ENCODE measurements at regions not wholly inside any gene's neighbourhood (a gene's known extent, or its start where the extent isn't known, plus 50 kb on each side); places are given as distances from the start of the nearest gene placed in this dataset.

GRCh38 chr1:115141145-115141454 is 51.8 kb upstream of the TSPAN2 start:
- Histone ChIP-seq H3K4me1 (ENCODE audit: control extremely low read depth in 1 of 4, control insufficient read depth in 4 of 4, insufficient read depth in 4 of 4, low read length in 3 of 4) (peaks cover 0 to 9% (median 2%) of the 10 kb centered on the region in 4 experiments), H3K27ac (ENCODE audit: insufficient read depth in 1 of 2, low read depth in 1 of 2, low read length in 2 of 2, poor library complexity in 1 of 2, severe bottlenecking in 2 of 2) (no peak overlapping the region), H3K27me3 (replicated peaks in 2 of 5; ENCODE audit: control insufficient read depth in 4 of 5, insufficient read depth in 5 of 5, low read length in 4 of 5) (no peaks in the 10 kb centered on the region), H3K9me3 (ENCODE audit: control extremely low read depth in 1 of 5, control insufficient read depth in 4 of 5, insufficient read depth in 2 of 5, low read depth in 1 of 5, low read length in 4 of 5) (no peaks in the 10 kb centered on the region), H3K36me3 (ENCODE audit: control insufficient read depth in 4 of 4, insufficient read depth in 4 of 4, low read length in 3 of 4) (no peaks in the 10 kb centered on the region), H3K4me3 (ENCODE audit: control insufficient read depth in 1 of 7, extremely low read depth in 1 of 7, insufficient read depth in 4 of 7, low read depth in 2 of 7, low read length in 6 of 7) (no peak overlapping the region)
- DNase-seq, result no peak
- POLR2A ChIA-PET, result no interaction called here
- CTCF ChIA-PET, result interaction anchor here (0.9 to 8.0 kb wide), 4 partner anchors 15 to 455 kb away, joined by 3 to 150 read pairs (median 4); no protein-coding TSS in a partner anchor

- Histone ChIP-seq H3K27me3 (replicated peaks in 2 of 5; ENCODE audit: control insufficient read depth in 4 of 5, insufficient read depth in 5 of 5, low read length in 4 of 5) (no peaks in the 10 kb centered on the region), H3K4me3 (ENCODE audit: control insufficient read depth in 1 of 7, extremely low read depth in 1 of 7, insufficient read depth in 4 of 7, low read depth in 2 of 7, low read length in 6 of 7) (no peak overlapping the region), H3K36me3 (ENCODE audit: control insufficient read depth in 4 of 4, insufficient read depth in 4 of 4, low read length in 3 of 4) (no peaks in the 10 kb centered on the region), H3K9me3 (ENCODE audit: control extremely low read depth in 1 of 5, control insufficient read depth in 4 of 5, insufficient read depth in 2 of 5, low read depth in 1 of 5, low read length in 4 of 5) (no peaks in the 10 kb centered on the region), H3K27ac (ENCODE audit: insufficient read depth in 1 of 2, low read depth in 1 of 2, low read length in 2 of 2, poor library complexity in 1 of 2, severe bottlenecking in 2 of 2) (no peak overlapping the region), H3K4me1 (ENCODE audit: control extremely low read depth in 1 of 4, control insufficient read depth in 4 of 4, insufficient read depth in 4 of 4, low read length in 3 of 4) (peaks cover 0 to 9% (median 2%) of the 10 kb centered on the region in 4 experiments)
- no peak for DNase-seq
- 100% methylated on average over 2 of the region's 2 CpGs for WGBS (ENCODE audit: insufficient coverage)
- CTCF ChIA-PET, result interaction anchor here (1.0 to 8.0 kb wide), 9 partner anchors 10 to 456 kb away, joined by 3 to 150 read pairs (median 4); no protein-coding TSS in a partner anchor
- POLR2A ChIA-PET, result interaction anchor here (0.6 kb wide), 1 partner anchor 1130 kb away, joined by 3 read pairs; no protein-coding TSS in a partner anchor
These were observed 51.3 kb upstream of the TSPAN2 start for GRCh38 chr1:115140442-115141144.

- peaks cover 0 to 9% (median 2%) of the 10 kb centered on the region in 4 experiments for H3K4me1 ChIP-seq (ENCODE audit: control extremely low read depth in 1 of 4, control insufficient read depth in 4 of 4, insufficient read depth in 4 of 4, low read length in 3 of 4)
- no peak overlapping the region for H3K27ac ChIP-seq (ENCODE audit: insufficient read depth in 1 of 2, low read depth in 1 of 2, low read length in 2 of 2, poor library complexity in 1 of 2, severe bottlenecking in 2 of 2)
- CTCF ChIA-PET, result interaction anchor here (0.6 to 8.0 kb wide), 18 partner anchors 8 to 632 kb away, joined by 3 to 150 read pairs (median 4); no protein-coding TSS in a partner anchor
- WGBS (ENCODE audit: insufficient coverage), result no CpG with 5 or more reads among the region's 9 CpGs
- POLR2A ChIA-PET, result no interaction called here
- no peak for DNase-seq
- H3K27me3 ChIP-seq (replicated peaks in 2 of 5; ENCODE audit: control insufficient read depth in 4 of 5, insufficient read depth in 5 of 5, low read length in 4 of 5), result no peaks in the 10 kb centered on the region
- peak overlapping the region in 1 of 7 experiments; percentile 60 for H3K4me3 ChIP-seq (ENCODE audit: control insufficient read depth in 1 of 7, extremely low read depth in 1 of 7, insufficient read depth in 4 of 7, low read depth in 2 of 7, low read length in 6 of 7)
- H3K9me3 ChIP-seq (ENCODE audit: control extremely low read depth in 1 of 5, control insufficient read depth in 4 of 5, insufficient read depth in 2 of 5, low read depth in 1 of 5, low read length in 4 of 5), result no peaks in the 10 kb centered on the region
- H3K36me3 ChIP-seq (ENCODE audit: control insufficient read depth in 4 of 4, insufficient read depth in 4 of 4, low read length in 3 of 4), result no peaks in the 10 kb centered on the region
These were observed 50.1 kb upstream of the TSPAN2 start for GRCh38 chr1:115139381-115139780.

All from common myeloid progenitor, CD34-positive (primary cell).